Sciatic nerve (tissue), 2 donors: ENCODE measurements at regions not wholly inside any gene's neighbourhood (a gene's known extent, or its start where the extent isn't known, plus 50 kb on each side); places are given as distances from the start of the nearest gene placed in this dataset.

Experiments
- ATAC-seq: fragments of 200-7000 bp; cut with Tn5 transposase; one replicate; pipeline ENCODE4 v1.9.1; 2020; ENCODE audit warnings: mild to moderate bottlenecking, moderate library complexity
- DNase-seq: peaks from one replicate; pipeline ENCODE4 v3.0.0-alpha.2; 2020; ENCODE audit warnings: low spot score
- intact Hi-C: fragments of 100-400 bp; cut with DNase I; formaldehyde crosslinking; loops from one replicate; pipeline ENCODE4 v1.14.2; 2022
- donor health status: DM: no; HTN: no; CAD: no.
- donor health status: DM: no; HTN: no; CAD: no.

- DNase-seq (no peak), ATAC-seq (peak; percentile 73)
- intact Hi-C loops: no loop called here
Observed at GRCh38 chr6:147621263-147621662, 112.8 kb downstream of the SAMD5 start.

DNA sequence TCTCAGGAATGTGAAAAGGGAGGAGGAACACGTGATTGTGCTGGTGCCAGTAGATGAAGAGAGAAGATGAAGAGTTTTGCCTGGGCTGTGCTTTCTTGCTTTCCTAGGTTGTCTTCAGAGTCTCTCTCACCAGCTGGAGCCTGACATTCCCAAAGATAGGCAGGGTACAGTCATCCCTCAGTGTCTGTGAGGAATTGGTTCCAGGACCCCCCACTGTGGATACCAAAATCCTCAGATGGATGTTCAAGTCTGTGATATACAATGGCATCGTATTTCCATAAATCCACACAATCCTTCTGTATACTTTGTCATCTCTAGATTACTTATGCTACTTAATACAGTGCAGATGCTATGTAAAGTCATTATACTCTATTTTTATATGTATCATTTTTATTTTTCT is 113.5 kb downstream of the SAMD5 start:
- no peak for ATAC-seq
- DNase-seq: no peak
- intact Hi-C loops: no loop called here

DNA sequence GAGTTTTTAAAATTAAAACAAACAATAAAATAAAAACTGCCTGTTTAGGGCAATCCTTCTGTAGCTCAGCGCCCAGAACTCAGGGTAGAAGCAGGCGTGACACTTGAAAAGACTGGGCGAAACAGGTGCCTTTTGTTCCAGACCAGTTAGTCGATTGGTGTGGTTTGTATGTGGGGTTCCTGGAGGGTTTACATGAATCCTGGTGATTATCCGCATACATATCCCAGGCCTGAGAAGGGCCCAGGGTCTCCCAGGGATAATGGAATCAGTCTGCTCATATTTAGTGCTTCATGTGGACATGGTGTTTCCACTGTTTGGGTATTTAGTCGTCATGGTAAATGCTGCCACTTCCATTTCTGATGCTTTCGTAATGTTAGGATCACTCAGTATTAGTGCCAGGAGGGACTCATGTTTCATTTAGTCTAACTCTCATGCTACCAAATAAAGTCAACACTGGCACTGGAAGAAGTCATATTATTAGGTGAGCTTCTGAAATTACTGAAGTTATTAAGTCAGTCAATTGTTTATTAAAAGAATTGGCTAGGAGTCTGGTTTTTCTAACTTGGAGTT is 116.5 kb downstream of the SAMD5 start:
- no peak for ATAC-seq
- intact Hi-C loops: no loop called here
- no peak for DNase-seq

DNA sequence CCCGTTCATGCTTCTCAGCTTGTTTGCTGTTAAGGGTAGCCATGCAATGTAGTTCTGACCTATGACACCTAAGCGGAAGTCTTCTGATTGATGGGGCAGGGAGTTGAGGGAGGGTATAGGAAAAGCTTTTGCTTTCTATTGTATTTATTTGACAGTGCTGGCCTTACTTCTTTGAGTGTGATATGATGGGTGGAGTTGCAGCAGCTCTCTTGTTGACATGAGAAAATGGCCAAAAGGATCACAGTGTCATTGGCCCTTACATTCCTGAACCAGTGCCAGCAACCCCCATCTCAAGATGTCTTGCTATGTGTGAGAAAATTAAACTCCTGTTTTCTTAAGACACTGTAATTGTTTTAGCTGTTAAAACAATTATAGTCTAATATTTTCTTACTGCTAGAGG is 117.5 kb downstream of the SAMD5 start:
- intact Hi-C loops: no loop called here
- ATAC-seq: no peak

DNA sequence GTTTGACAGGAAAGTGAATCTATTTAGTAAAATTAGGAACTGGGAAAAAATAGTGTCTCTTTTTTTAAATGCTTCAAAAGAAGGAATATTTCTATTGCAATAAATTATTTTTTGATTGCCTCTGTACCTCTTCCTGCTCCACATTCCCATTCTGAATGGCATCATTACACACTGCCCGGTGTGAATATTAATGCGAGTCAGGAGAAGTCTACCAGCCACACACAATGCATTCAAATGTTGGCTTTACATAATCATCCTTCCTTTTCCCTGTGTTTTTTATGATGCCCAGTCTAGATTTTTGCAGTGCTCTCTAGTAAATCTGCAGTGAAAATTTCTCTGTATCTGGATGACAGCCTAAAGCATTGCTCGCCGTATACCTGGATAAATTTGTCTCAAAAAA is 118.9 kb downstream of the SAMD5 start:
- ATAC-seq: no peak
- intact Hi-C loops: no loop called here
- no peak for DNase-seq

More for the DNA sequence above, 117.5 kb downstream of the SAMD5 start:
- no peak for DNase-seq

DNA sequence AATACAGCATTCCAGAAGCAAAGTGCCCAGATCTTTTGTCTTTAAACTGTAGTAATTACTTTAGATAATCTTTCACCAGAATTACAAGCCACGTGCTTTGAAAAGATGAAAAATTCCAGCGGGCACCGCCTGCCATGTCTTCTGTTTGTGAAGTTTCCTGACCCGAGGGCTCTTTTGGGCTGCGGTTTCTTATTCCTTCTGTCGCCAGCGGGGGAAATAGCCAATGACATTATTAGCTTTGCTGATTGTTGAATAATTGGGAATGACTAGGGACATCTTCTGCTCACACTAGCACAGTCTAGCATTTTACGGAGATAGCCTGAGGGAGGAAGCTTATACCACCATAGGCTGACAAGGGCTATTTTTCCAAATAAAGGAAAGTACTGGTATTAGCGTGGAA is 124.7 kb downstream of the SAMD5 start:
- no peak for ATAC-seq
- DNase-seq: no peak
- intact Hi-C loops: no loop called here

DNA sequence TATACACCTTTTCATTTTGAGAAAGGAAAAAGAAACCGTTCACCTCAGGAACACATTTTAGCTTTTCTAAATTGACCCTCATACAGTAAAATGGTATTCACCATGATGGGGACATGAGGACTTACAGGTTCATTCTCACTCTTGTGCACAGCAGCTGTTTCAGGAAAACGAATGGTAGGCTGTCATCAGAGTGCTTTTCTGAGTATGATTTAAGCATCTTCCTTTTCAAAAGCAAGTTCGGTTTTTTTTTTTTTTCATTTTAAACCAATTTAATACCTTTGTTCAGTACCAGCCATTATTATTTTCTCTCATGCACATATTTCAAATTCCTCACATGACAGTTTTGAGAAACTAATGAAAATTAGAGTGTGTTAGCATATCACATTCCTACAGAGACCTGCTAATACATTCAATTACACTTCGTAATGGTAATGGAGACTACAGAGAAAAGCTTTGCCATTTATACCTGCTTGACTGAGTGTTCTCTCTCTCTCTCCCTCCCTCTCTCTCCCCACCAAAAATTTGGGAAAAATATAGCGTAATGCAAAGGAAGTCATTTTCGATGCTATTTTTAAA is 129.2 kb downstream of the SAMD5 start:
- no peak for ATAC-seq
- intact Hi-C loops: no loop called here

GRCh38 chr6:147639279-147639678 is 130.8 kb downstream of the SAMD5 start:
- DNase-seq (no peak), ATAC-seq (no peak)
- intact Hi-C loops: no loop called here

More for the DNA sequence above, 129.2 kb downstream of the SAMD5 start:
- DNase-seq: no peak

DNA sequence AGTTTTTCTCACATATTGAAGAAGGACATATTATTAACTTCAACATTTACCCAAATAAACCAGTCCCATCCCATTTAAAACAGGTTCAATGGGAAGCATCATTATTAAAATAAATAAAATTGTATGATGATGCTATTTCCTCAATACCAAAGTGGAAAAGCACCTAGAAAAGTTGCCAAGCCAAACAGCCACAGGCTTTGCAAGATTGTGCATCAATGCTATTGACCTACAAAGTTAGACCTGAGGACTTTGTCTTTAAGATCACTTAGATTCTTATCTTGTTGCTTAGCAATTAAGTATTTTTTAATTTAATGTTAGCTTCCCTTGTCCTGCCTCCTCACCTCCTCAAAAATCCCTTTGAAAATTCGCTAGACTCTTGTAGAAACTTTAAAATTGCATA is 132.1 kb downstream of the SAMD5 start:
- intact Hi-C loops: no loop called here
- DNase-seq (no peak), ATAC-seq (no peak)

DNA sequence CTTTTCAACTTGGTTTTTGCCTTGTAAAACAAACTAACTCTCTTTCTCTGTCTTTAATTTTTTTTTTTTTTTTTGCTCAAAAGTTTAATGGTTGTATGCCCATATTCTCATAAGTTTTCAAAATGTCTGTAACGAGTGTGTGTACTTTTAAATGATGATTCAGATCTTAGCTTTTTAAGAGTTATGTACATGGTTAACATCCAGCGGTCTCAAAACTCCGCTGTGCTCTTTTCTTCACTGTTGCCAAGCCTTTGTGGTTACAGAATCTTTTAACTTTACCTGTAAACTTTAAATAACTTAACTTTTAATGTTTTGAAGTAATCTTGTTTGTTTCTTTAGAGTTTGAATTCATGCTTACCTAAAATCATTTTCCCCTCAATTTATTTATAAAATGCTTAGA is 133.0 kb downstream of the SAMD5 start:
- DNase-seq: no peak
- intact Hi-C loops: no loop called here
- ATAC-seq: no peak

- intact Hi-C loops: no loop called here
- ATAC-seq: no peak
- no peak for DNase-seq
Observed at GRCh38 chr6:147642458-147642857, 134.0 kb downstream of the SAMD5 start.

DNA sequence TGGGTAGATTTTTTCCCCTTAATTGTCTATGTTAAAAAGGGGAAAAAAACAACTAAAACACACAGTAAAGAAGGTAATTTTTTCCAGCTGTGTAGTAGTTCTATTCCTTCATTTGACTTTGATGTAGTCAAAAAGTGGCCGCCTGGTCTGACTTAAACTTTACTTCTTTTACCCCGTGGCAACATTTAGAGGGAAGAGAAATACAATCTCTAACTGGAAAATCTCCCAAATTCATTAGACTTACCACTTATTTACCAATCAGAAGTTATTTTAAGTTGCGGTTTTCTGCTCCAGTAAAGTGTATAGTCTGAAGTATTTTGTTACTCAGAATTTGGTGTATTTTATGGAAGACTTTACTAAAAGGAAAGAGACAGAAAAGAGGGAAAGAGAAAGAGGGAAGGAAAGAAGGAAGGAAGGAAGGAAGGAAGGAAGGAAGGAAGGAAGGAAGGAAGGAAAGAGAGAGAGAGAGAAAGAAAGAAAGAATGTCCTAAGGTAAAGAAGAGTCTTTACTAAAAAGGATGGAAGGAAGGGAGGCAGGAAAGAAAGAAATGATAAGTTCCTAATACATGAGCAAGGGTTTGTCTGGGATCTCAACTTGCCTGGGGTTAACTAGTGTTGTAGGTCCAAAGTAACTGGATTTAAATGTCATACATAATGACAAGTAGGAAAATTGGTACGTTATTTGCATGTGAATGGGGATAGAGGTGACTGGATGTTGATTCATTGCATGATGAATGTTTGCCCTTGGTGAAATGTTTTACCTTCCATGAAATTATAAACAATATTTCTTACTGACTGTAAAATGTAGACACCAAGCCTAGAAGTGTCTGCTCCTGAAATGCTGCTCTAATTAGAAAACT is 135.1 kb downstream of the SAMD5 start:
- intact Hi-C loops: no loop called here
- no peak for ATAC-seq
- DNase-seq: no peak

GRCh38 chr6:147648916-147649315 is 140.4 kb downstream of the SAMD5 start:
- no peak for ATAC-seq
- DNase-seq: no peak
- intact Hi-C loops: no loop called here

DNA sequence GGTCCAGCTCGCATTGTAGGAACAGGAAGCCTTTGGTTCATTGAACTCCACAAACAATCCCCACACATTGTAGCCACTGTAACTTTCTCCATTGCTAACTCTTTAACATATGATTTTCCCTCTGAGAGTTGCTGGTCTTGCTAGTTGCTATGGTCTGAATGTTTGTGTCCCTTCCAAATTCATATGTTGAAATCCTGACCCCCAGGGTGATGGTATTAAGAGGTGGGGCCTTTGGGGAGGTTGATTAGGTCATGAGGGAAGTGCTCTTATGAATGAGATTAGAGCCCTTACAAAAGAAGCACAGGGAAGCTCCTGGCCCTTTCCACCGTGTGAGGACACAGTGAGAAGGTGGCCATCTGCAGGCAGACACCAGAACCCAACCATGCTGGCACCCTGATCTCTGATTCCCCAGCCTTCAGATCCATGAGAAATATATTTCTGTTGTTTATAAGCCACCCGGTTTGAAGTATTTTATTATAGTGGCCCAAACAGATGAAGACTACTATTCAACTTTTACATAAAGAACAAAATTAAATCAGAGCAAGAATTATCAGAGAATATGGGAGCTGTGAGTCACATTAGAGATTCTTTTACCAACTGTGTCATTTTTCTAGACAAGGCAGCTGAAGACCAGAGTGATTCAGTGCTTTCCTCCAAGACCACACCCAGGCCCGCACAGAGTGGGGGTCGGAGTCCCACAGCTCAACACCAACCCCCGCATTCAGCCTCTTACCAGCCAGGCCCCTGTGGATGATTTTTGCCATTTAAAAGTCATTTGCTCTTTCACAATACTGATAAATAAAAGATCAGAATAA is 143.0 kb downstream of the SAMD5 start:
- ATAC-seq: peak; percentile 93
- intact Hi-C loops: no loop called here
- DNase-seq: no peak

DNA sequence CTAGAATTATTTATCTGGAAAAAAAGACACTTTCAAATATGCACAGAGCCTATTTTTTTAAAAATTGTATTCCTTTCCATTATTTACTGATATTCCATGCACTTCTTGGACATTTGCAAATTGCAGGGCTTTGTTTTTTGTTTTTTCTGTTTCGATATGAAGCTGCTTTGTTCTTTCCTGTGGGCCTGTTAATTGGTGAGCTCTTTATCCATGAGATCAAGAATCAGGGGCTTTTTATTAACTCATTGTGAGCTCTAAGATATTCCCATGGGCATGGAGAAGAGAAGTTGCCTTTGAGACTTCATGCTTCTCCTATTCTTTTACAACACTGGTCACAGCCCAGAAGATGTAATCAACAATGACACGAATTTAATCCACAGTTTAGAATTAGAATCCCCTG is 145.1 kb downstream of the SAMD5 start:
- DNase-seq: no peak
- intact Hi-C loops: no loop called here
- ATAC-seq: no peak

DNA sequence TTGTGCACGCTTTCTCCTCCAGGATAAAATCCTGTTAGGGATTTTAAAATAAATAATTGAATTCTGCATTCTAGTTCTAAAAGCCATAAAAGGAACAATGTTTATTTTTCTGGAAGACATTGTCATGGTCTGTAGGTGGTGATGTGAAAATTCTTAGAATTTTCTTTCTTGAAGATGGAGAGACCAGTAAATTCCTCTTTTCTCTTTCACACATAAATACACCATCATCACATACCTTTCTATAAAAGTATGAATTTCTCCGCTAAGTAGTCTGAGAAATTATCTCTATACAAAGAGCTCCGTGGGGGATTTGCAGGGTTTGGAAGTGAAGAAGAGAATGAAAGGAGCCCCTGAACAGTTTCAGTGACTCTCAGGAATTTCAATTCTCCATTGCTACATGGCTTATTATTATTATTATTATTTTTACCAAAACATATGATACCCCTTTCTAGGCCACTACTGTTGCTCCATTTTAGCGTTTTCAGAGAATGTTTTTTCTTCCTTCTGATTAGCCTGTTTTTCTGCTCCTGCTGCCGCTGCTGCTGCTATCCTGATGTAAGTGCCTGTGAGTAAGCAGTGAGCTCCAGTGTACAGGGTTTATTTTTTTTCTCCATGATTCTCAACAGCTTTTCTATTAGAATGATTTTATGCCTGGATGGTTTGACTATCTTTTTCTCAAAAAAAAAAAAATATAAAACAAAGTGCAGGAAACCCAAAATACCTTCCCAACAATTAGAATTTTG is 145.8 kb downstream of the SAMD5 start:
- no peak for DNase-seq
- no peak for ATAC-seq
- intact Hi-C loops: no loop called here

GRCh38 chr6:147660334-147661311 is 152.1 kb downstream of the SAMD5 start:
- intact Hi-C loops: no loop called here
- DNase-seq (no peak), ATAC-seq (no peak)

GRCh38 chr6:147662646-147663045 is 154.2 kb downstream of the SAMD5 start:
- DNase-seq (no peak), ATAC-seq (no peak)
- intact Hi-C loops: no loop called here
